ENCODE measurements at regions not wholly inside any gene's neighbourhood (a gene's known extent, or its start where the extent isn't known, plus 50 kb on each side); places are given as distances from the start of the nearest gene placed in this dataset.
"Not testable (repeated sequence)": the region's sequence is repeated elsewhere in the genome, so short reads cannot be mapped to it uniquely, and the experiment has no call there.

DNA sequence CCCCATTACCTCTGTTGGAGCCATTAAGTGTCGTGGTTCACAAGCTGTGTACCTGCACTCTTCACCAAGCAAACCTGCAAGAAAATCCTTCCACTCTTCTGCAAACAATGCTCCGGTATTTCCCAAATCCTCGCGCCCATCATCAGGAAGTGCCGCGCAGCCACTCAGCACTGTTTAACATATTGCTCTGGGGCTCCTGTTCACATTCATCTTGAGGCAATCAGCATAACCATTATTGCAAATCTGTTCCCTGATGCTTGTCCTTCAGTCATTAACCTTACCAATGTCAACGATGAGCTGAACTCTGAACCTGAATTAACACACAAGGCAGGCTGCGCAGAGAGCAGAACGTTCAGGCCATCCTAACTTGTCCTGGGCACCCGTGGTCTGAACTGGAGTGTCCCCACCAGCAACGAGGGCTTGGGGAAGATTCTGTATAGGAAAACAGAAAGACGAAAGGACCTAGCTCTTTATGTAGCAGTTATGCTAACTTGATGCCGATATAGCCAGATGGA, 751.4 kb upstream of the AUTS2 start:
- in situ Hi-C loops (cut with MboI; ENCODE audit: low pct_unique_long_range_greater_than_20kb, low sequenced_read_pairs) = no loop called here
- no peak for DNase-seq

DNA sequence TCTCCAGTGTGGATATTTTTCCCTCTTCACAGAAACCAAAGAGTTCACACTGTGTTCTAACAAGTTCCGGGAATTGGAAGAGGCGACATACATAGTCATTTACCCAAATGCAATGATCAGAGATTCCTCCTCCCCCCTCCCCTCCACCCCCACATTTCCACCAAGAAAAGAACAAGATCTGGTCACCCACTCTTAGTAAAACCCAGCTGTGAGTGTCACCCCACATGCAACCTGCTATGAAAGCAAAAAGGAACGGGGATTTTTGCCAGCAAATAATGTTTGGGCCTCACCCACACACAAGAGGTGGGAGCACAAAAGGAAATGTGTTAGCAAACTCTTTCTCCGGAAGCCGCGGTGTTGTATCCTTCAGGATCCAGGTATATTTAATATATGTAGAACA, 745.0 kb upstream of the AUTS2 start:
- no peak for DNase-seq
- in situ Hi-C loops (cut with MboI; ENCODE audit: low pct_unique_long_range_greater_than_20kb, low sequenced_read_pairs) = no loop called here

DNA sequence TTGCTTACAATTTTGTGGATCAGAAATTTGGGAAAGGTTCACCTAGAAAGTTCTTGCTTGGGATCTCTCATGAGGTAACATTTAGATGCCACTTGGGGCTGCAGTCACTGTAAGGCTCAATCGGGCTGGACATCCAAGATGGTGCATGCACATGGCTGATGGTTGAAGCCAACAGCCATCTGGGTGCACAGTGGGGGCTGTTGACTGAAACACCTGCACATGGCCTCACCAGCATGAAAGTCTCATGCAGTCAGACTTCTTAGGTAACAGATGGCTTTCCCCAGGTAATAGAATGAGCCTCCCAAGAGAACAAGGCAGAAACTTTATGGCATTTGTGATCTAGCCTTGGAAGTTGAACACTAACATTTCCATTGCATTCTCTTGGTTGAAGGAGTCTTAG, 740.7 kb upstream of the AUTS2 start:
- in situ Hi-C loops (cut with MboI; ENCODE audit: low pct_unique_long_range_greater_than_20kb, low sequenced_read_pairs) = no loop called here

DNA sequence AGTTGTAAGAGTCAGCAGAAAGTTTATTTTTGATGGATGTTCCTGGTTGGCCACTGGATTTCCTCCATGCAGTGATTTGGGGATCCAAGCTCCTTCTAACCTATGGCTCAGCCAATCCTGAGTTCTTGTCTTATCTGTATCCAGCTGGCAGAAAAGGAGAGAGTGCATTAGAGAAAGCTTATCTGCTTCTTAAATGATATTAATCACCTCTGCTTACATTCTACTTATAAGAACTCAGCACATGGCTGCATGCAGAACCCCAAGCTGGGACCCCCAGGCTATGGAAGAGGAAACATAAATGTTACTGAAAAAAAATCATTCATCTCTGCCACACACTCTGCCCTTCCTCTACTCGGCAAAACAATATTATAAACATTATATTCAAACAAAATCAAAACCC, 739.8 kb upstream of the AUTS2 start:
- in situ Hi-C loops (cut with MboI; ENCODE audit: low pct_unique_long_range_greater_than_20kb, low sequenced_read_pairs) = no loop called here
- DNase-seq = no peak

More for the DNA sequence above, 740.7 kb upstream of the AUTS2 start:
- DNase-seq = no peak

DNA sequence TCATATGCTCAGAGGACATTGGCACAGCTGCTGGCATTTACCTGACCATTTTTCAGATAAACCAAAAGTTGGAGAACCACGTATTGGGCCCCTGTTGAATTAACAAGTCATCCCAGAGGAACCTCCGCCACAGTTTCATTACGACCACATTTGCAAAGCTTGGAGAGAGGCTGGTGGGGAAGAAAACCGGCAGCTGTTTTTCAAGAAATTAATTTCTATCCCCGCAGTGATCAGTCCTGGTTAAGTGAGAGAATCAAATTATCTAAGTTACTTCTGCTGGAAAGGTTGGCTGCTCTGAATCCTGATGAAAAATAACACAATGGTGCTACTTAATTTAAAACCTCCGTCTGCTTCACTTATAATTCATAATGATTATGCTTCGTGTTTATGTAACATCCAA, 737.1 kb upstream of the AUTS2 start:
- in situ Hi-C loops (cut with MboI; ENCODE audit: low pct_unique_long_range_greater_than_20kb, low sequenced_read_pairs) = no loop called here
- DNase-seq = no peak

DNA sequence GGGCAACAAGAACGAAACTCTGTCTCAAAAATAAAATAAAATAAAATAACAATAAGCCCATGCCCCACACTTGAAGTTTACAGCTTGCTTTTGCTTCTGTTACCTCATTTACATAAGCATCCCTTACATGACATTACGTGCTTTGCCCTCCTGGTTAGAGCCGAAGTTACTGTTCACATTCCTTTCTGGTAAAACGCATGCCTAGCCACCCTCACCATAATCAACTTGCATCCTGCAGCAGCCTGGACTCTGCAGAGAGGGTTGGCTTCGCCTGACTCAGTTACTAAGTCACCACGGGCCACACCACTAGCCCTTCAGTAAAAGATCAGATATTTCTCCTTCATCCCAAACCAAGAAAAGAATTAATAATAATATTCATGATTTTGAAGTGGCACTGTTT, 736.0 kb upstream of the AUTS2 start:
- no peak for DNase-seq
- in situ Hi-C loops (cut with MboI; ENCODE audit: low pct_unique_long_range_greater_than_20kb, low sequenced_read_pairs) = no loop called here

DNA sequence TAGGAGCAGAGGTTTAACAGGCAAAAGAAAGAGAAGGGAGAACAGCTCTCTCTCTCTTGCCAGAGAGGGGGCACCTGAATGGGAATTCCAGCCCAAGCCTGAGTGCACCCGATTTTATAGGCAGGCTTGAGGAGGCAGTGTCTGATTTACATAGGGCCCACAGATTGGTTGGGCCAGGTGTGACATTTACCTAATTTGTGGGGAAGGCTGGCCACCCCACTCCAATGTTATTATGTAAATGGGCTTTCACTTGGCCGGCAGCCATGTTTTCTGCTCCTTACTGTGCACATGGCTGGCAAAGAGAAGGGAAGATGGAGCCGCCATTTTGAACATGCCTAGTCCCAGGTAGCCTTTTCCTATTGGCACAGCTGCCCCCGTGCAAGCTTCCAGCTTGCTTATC, 735.5 kb upstream of the AUTS2 start:
- DNase-seq = no peak
- in situ Hi-C loops (cut with MboI; ENCODE audit: low pct_unique_long_range_greater_than_20kb, low sequenced_read_pairs) = no loop called here

DNA sequence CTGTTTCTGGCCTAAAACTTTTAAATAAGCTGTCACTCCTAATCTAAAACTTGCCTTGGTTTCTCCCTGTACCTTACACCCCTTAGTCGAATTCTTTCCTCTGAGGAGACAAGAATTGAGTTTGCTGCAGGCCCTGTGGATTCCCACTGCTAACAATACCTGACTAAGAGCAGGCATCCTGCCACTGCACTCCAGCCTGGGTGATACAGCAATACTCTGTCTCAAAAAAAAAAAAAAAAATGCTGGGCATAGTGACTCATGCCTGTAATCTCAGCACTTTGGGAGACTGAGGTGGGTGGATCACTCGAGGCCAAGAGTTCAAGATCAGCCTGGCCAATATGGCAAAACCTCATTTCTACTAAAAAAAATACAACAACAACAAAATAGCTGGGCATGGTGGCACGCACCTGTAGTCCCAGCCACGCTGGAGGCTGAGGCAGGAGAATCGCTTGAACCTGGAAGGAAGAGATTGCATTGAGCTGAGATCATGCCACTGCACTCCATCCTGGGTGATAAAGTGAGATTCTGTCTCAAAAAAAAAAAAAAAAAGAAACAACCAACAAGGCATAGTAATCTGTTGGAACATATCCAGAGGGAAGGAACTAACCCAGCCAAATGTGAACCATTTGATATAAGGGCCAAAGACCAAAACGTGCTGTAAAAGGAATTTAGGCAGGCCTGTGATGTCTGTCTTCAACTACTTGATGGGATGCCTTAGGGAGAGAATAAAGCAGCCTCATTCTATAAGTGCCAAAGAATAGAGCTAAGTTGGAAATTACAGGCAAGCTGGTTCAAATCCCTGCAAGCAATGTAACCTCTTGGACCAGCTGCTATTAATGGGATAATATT, 732.7 kb upstream of the AUTS2 start:
- DNase-seq = no peak
- in situ Hi-C loops (cut with MboI; ENCODE audit: low pct_unique_long_range_greater_than_20kb, low sequenced_read_pairs) = no loop called here

DNA sequence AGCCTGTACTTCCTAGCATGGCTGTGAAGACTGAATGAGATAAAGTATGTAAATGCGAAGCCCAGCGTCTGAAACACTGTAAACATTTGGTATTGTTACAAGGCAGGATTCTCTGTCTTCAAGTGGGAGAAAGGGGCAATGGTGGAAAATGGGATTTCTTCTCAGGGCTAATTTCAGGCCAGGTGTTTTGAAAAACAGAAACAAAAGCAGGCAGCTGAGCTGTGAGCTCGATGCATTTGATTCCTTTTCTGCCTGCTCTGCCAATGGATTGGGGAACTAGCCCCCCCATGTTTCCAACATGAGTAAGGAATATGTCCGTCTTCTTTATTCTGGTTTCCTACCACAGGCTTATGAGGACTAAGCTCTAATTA, 732.1 kb upstream of the AUTS2 start:
- in situ Hi-C loops (cut with MboI; ENCODE audit: low pct_unique_long_range_greater_than_20kb, low sequenced_read_pairs) = no loop called here

DNA sequence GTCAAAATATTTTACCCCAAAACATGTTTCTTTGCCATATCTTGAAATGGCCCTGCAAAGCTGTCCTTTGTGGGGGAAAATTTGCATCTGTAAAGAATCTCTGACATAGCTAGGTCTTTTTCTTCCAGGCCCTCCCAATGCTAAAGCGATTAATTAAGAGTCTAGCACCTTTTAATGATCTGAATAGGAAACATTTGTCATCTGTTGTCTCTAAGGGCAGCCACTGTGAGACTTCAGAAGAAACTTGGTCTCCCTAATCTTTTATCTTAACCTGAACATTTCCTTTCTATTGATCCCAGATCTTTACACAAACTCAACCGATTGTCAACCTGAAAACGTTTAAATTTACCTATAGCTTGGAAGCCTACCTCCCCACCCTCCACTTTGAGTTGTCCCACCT, 731.6 kb upstream of the AUTS2 start:
- DNase-seq; in situ Hi-C loops (cut with MboI; ENCODE audit: low pct_unique_long_range_greater_than_20kb, low sequenced_read_pairs): not testable (repeated sequence)

More for the DNA sequence above, 732.1 kb upstream of the AUTS2 start:
- DNase-seq = no peak

DNA sequence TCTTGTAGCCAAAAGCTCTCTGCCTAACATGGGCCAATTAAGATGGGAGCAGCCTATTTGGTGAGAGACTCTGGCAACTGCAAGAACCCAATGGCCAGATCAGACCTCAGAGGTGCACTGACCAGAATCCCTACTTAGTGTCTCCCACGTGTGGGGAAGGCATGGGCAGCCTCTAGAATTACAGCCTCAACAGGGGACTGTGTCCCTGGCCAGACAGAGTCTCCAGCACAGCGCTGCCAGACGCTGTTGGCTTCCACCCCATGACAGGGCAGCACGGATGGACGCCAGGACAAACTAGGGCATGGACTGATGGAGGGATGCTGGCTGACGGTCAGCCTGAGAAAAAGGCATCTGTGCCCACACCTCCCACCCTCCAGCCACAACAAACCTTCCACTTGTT, 729.3 kb upstream of the AUTS2 start:
- in situ Hi-C loops (cut with MboI; ENCODE audit: low pct_unique_long_range_greater_than_20kb, low sequenced_read_pairs) = no loop called here
- no peak for DNase-seq

DNA sequence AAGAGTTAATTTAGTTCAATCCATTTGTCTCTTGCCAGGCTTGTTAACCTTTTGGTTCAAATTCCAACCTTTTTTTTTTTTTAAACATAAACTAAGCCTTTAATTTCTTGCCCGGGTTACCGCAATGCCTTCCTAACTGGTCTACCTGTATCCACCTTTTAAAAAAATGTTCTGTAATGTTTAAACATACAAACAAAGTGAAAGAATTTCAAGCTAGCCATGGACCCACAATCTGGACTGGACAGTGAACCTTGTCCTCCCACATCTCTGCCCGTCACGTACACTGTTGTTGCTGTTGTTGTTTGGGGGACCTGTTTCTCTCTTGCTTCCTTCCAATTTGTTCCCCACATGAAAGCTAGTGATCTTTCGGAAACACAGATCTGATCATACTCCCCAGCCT, 724.7 kb upstream of the AUTS2 start:
- no peak for DNase-seq
- in situ Hi-C loops (cut with MboI; ENCODE audit: low pct_unique_long_range_greater_than_20kb, low sequenced_read_pairs) = no loop called here

DNA sequence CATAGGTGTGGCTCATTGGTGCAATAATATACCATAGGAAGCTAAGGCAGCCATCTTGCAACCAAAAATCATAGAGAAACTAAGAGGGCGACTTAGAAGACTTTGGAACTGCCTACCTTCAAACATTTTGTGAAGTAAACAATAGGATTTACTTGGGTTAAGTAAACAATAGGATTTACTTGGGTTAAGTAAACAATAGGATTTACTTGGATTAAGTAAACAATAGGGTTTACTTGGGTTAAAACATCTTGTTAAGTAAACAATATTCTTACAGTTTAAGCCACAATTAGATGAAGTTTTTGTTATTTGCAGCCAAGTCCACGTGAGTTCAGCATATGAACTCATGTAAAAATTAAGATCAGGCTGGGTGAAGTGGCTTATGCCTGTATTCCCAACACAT, 722.4 kb upstream of the AUTS2 start:
- DNase-seq = no peak
- in situ Hi-C loops (cut with MboI; ENCODE audit: low pct_unique_long_range_greater_than_20kb, low sequenced_read_pairs) = no loop called here

DNA sequence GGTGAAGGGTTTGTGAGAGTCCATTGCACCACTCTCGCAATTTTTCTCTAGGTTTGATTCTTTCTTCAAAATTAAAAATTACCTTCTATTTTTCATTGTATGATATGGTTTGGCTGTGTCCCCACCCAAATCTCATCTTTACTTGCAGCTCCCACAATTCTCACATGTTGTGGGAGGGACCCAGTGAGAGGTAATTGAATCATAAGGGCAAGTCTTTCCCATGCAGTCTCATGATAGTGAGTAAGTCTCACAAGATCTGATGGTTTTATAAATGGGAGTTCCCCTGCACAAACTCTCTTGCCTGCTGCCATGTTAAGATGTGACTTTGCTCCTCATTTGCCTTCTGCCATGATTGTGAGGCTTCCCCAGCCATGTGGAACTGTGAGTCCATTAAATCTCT, 711.2 kb upstream of the AUTS2 start:
- DNase-seq; in situ Hi-C loops (cut with MboI; ENCODE audit: low pct_unique_long_range_greater_than_20kb, low sequenced_read_pairs): not testable (repeated sequence)

DNA sequence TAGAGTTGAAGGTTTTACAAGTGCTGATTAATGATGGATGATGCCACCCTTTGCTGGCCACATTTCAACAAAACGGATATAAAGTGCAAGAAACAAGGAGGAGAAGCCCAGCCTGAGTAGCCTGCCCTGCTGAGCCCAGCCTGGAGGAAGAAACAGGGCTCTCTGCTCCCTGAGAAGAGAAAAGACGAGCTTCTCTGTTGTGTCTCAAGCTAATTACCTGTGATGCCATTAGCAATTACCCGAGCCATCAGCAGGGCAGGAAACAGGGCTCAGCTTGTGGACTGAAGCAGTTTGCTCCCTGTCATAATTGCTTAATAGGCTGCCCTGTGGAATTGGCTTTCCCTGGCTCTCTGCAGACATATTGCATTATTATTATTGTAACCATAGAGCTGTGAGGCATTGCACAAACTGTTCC, 709.3 kb upstream of the AUTS2 start:
- DNase-seq = no peak

DNA sequence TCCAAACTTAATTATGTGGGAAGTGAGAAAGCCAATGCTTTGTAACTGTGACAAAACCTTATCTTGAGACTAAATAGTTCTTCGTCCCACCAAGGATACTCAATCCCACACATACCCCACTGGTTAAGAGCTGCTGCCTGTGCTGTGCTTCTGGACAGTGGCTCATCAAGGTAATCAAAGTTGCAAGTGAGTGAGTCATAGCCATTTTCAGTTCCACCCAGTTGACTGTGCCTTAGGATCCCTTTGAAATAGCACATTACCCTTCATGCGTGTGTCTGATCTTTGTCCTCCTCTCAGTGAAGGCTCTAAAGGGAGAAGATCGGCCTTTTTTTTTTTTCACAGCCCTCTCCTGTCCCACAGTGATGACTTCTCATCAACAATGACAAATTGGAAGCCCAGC, 706.0 kb upstream of the AUTS2 start:
- no peak for DNase-seq
- in situ Hi-C loops (cut with MboI; ENCODE audit: low pct_unique_long_range_greater_than_20kb, low sequenced_read_pairs) = no loop called here

More for the DNA sequence above, 709.3 kb upstream of the AUTS2 start:
- in situ Hi-C loops (cut with MboI; ENCODE audit: low pct_unique_long_range_greater_than_20kb, low sequenced_read_pairs) = no loop called here

DNA sequence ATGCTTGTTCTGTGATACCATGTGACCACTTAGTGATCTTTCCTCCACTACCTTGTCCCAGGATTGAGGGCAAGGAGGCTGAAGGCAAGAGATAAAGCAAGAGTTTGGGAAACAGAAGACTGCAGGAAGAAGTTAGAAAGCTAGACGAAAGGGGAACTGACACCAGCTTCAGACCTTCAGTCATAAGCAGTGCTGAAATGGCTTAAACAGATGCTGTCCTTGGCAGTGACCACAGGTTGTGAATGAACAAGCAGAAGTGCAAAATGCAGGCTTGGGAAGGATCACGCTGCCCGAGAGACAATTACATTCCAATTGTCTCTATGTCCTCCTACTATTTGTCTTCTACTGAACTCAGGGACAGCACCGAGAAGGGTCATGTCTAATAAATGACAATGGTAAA, 704.9 kb upstream of the AUTS2 start:
- in situ Hi-C loops (cut with MboI; ENCODE audit: low pct_unique_long_range_greater_than_20kb, low sequenced_read_pairs) = no loop called here

DNA sequence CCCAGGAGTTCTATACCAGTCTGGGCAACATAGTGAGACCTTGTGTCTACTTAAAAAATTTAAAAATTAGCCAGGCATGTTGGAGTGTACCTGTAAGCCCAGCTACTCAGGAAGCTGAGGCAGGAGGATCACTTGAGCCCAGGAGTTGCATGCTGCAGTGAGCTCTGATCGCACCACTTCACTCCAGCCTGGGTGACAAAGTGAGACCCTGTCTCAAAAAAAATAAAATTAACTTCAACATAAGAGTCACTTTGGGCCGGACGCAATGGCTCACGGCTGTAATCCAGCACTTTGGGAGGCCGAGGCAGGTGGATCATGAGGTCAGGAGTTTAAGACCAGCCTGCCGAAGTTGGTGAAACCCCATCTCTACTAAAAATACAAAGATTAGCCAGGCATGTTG, 699.1 kb upstream of the AUTS2 start:
- DNase-seq; in situ Hi-C loops (cut with MboI; ENCODE audit: low pct_unique_long_range_greater_than_20kb, low sequenced_read_pairs): not testable (repeated sequence)

More for the DNA sequence above, 704.9 kb upstream of the AUTS2 start:
- DNase-seq = no peak

DNA sequence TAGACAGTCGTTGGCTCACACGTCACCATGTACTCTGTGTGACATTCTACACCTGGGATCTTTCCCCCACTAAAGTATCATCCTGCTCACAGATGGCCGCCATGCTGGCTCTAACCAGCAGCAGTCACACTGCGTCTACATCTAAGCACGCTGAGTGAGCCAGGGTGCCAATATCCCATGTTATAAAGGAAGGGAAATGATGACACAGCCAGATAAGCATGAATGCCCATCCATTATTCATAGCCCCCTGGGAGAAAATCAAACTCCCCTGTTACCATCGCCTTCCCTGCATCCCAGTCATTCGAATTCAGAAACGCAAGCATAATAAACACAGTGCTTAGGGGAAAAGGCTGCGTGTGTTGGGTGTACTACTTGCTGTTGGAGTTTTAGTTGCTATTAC, 698.2 kb upstream of the AUTS2 start:
- in situ Hi-C loops (cut with MboI; ENCODE audit: low pct_unique_long_range_greater_than_20kb, low sequenced_read_pairs) = no loop called here
- no peak for DNase-seq

DNA sequence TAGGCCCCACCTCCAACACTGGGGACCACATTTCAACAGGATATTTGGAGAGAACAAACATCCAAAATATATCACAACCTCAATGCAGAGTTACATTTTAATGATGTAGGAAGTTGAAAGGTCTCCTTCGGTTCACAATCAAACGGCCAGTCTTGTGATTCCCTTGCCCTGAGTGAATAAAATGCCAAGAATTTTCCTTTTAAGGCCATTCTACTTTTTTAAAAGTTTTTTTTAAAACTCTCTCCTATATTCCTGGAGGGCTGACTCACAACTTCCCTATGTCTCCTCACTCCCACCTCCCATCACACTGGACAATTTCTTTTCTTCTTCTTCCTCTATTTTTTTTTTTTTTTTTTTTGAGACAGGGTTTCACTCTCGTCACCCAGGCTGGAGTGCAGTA, 693.6 kb upstream of the AUTS2 start:
- no peak for DNase-seq
- in situ Hi-C loops (cut with MboI; ENCODE audit: low pct_unique_long_range_greater_than_20kb, low sequenced_read_pairs) = no loop called here

DNA sequence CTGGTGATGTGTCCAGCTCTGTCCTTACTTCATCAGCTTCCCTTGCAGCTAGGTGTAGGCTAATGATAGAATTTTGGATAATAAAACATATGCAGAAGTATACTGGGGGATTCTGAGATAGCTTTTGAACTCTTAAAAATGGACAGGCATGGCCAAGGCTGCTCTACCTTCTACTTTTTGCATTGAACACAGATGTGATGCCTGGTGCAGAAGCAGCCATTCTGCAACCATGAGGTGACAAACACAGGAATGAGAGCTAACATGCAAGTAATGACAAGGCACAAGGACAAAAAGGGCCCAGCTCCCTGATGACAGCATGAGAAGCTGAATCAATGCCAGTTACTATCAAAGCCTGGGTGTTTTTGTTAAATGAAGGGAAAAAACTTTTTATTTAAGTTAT, 686.5 kb upstream of the AUTS2 start:
- in situ Hi-C loops (cut with MboI; ENCODE audit: low pct_unique_long_range_greater_than_20kb, low sequenced_read_pairs) = no loop called here
- no peak for DNase-seq

Data from KBM-7 (cell line).